Astrocyte of the spinal cord (primary cell): ENCODE measurements at regions not wholly inside any gene's neighbourhood (a gene's known extent, or its start where the extent isn't known, plus 50 kb on each side); places are given as distances from the start of the nearest gene placed in this dataset.

Experiments used
- DNase-seq: peaks from one replicate; pipeline ENCODE4 v3.0.0; 2011; ENCODE audit warnings: low read depth, low spot score
- H3K4me3 ChIP-seq: 2 replicates; pipeline ENCODE4 v1.5.1; 2011; ENCODE audit warnings: low read depth, mild to moderate bottlenecking, low read length, moderate library complexity
- CTCF ChIP-seq: IDR thresholded peaks from 2 replicates; pipeline ENCODE4 v1.5.1; 2012; ENCODE audit warnings: low read depth, mild to moderate bottlenecking, low read length, inconsistent platforms
- in situ Hi-C: cut with HindIII; loops from 2 replicates; pipeline ENCODE4 v1.10.0; 2017; ENCODE audit warnings: low sequenced_read_pairs

GRCh38 chr2:199018826-199019225 lies 438.9 kb downstream of the SATB2 start:
- in situ Hi-C loops = no loop called here
- peak; percentile 18 for DNase-seq
- no peak overlapping the region for H3K4me3 ChIP-seq
- no peak for TF ChIP-seq CTCF

GRCh38 chr2:199015072-199015471 lies 442.7 kb downstream of the SATB2 start:
- no peak for TF ChIP-seq CTCF
- in situ Hi-C loops = no loop called here
- DNase-seq = no peak
- no peak overlapping the region for H3K4me3 ChIP-seq

- in situ Hi-C loops = no loop called here
- no peak for TF ChIP-seq CTCF
These were observed 443.5 kb downstream of the SATB2 start for GRCh38 chr2:199014226-199014625.

GRCh38 chr2:199011908-199012307 lies 445.8 kb downstream of the SATB2 start:
- DNase-seq = no peak
- H3K4me3 ChIP-seq = no peak overlapping the region
- in situ Hi-C loops = no loop called here
- no peak for TF ChIP-seq CTCF

More at GRCh38 chr2:199014226-199014625, 443.5 kb downstream of the SATB2 start:
- DNase-seq = no peak
- H3K4me3 ChIP-seq = no peak overlapping the region

- H3K4me3 ChIP-seq = no peak overlapping the region
- in situ Hi-C loops = no loop called here
- TF ChIP-seq CTCF = no peak
- no peak for DNase-seq
These were observed 463.1 kb downstream of the SATB2 start for GRCh38 chr2:198994678-198995077.

- no peak overlapping the region for H3K4me3 ChIP-seq
- TF ChIP-seq CTCF = no peak
- in situ Hi-C loops = no loop called here
- DNase-seq = no peak
These were observed 466.3 kb downstream of the SATB2 start for GRCh38 chr2:198991431-198991830.

- TF ChIP-seq CTCF = no peak
- H3K4me3 ChIP-seq = no peak overlapping the region
- no peak for DNase-seq
- in situ Hi-C loops = no loop called here
These were observed 482.0 kb downstream of the SATB2 start for GRCh38 chr2:198975779-198976178.
